Panc1 (cell line): ENCODE measurements at regions not wholly inside any gene's neighbourhood (a gene's known extent, or its start where the extent isn't known, plus 50 kb on each side); places are given as distances from the start of the nearest gene placed in this dataset.

Source experiments
- ATAC-seq: fragments of 200-7000 bp; cut with Tn5 transposase; 2 replicates; pipeline ENCODE4 v1.9.1; 2020; ENCODE audit warnings: mild to moderate bottlenecking, moderate library complexity
- BruUV-seq: library from RNA; stranded (reverse); fragments of 400-500 nt; replicated peaks from 2 replicates; lab custom pipeline; 2021; lab: Mats Ljungman, UMichigan
- CTCF ChIA-PET: fragments of 300-600 bp; sonication (Branson Sonifier 250); formaldehyde crosslinking; loops from one replicate; lab custom pipeline; 2022; ENCODE audit warnings: antibody characterized with exemption; lab: Charles Lee
- POLR2A ChIA-PET: fragments of 300-600 bp; sonication (Branson Sonifier 250); formaldehyde crosslinking; loops from one replicate; lab custom pipeline; 2022; ENCODE audit warnings: antibody characterized with exemption; lab: Charles Lee
- DNase-seq: peaks from one replicate; pipeline ENCODE4 v3.0.0-alpha.2; 2010; ENCODE audit warnings: low read depth, low spot score
- H3K27ac ChIP-seq: 2 replicates; pipeline ENCODE4 v1.5.1; 2011; ENCODE audit warnings: mild to moderate bottlenecking, low read length, inconsistent platforms
- H3K27me3 ChIP-seq: fragments of 200-500 bp; sonication (Bioruptor generic); 2 replicates; pipeline ENCODE4 v1.6.0; 2014; ENCODE audit warnings: low read length, inconsistent platforms; ENCODE audit not compliant: control insufficient read depth, insufficient read depth
- H3K36me3 ChIP-seq: fragments of 200-500 bp; sonication (Bioruptor generic); 2 replicates; pipeline ENCODE4 v1.5.1; 2014; ENCODE audit warnings: inconsistent platforms, mild to moderate bottlenecking, low read length, moderate library complexity; ENCODE audit not compliant: control insufficient read depth, insufficient read depth
- H3K4me1 ChIP-seq: 2 replicates; pipeline ENCODE4 v1.5.1; 2011; ENCODE audit warnings: inconsistent platforms, mild to moderate bottlenecking, low read length, moderate library complexity; ENCODE audit not compliant: control insufficient read depth, insufficient read depth
- H3K4me3 ChIP-seq, 2 experiments: 2 replicates each; pipeline ENCODE4 v1.5.1; 2011 to 2012; ENCODE audit warnings: low read depth in 2 of 2, low read length in 2 of 2, mild to moderate bottlenecking in 2 of 2, inconsistent platforms in 1 of 2, moderate library complexity in 1 of 2
- H3K9me3 ChIP-seq: fragments of 200-500 bp; sonication (Bioruptor generic); 2 replicates; pipeline ENCODE4 v1.5.1; 2014; ENCODE audit warnings: low read depth, mild to moderate bottlenecking, inconsistent platforms, low read length, moderate library complexity; ENCODE audit not compliant: control insufficient read depth, insufficient read depth
- CTCF ChIP-seq: fragments of 450-650 bp; IDR thresholded peaks from 2 replicates; pipeline ENCODE4 v1.5.1; 2017; ENCODE audit warnings: mild to moderate bottlenecking
- POLR2AphosphoS5 ChIP-seq: IDR thresholded peaks from 2 replicates; pipeline ENCODE4 v1.6.1; 2012; ENCODE audit warnings: mild to moderate bottlenecking, low read depth, low read length, moderate library complexity
- SIN3A ChIP-seq: IDR thresholded peaks from 2 replicates; pipeline ENCODE4 v1.6.1; 2012; ENCODE audit warnings: low read depth, mild to moderate bottlenecking, low read length, moderate library complexity, borderline replicate concordance; ENCODE audit not compliant: insufficient read depth
- TCF7L2 ChIP-seq: IDR thresholded peaks from 2 replicates; pipeline ENCODE4 v1.6.1; 2011; ENCODE audit warnings: mild to moderate bottlenecking, low read depth, low read length, inconsistent platforms
- in situ Hi-C: cut with HindIII; loops from 2 replicates; pipeline ENCODE4 v1.10.0; 2016; ENCODE audit warnings: low sequenced_read_pairs, low pct_unique_long_range_greater_than_20kb
- intact Hi-C: fragments of 100-400 bp; cut with micrococcal nuclease; formaldehyde crosslinking; loops from one replicate; pipeline ENCODE4 v1.10.0; 2022; ENCODE audit not compliant: unreplicated experiment
- TF ChIP-seq, protein P1 (sequence below), 2 experiments: IDR thresholded peaks; 2 replicates each; pipeline ENCODE4 v1.6.1; 2011 to 2012; ENCODE audit warnings: low read depth in 2 of 2, control low read depth in 1 of 2, low read length in 1 of 2, mild to moderate bottlenecking in 1 of 2, moderate library complexity in 1 of 2; ENCODE audit not compliant: insufficient read depth in 1 of 2

DNA sequence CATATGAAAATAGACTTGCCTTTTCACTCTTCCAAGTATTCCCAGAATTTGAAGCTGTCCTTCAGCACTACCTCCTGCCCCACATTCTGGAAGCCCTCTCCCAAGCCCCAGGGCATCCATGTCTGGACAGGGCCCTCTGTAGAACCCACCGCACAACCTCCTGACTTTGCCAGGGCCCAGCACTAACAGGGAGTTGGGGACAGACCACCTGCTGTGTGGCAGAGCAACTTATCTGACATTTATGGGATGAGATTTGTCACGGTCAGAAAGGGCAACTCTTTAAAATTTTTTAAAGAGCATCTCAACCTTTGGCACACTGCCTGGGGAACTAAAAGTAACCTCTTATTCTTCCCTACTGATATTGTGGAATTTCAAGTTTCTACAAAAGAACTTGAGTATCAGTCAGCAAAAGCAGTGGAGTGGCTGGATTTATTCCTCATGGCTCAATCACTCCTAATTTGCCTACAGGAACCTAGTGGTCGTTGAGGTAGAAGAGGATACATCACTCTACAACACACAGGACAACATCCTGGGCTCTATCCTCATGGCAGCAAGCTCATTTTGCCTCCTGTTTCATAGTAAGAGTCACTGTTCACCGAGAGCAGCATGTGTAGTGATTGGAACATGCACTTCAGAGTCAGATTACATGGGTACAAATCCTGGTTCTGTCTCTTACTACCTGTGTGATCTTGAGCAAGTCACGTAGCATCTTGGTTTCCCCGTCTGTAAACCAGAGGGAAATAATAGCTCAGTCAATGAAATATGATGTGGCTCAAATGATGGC is 285.3 kb downstream of the ENC1 start:
- Histone ChIP-seq H3K27me3 (no peaks in the 10 kb centered on the region), H3K4me1 (no peaks in the 10 kb centered on the region), H3K36me3 (no peaks in the 10 kb centered on the region), H3K4me3 (no peak overlapping the region), H3K9me3 (no peaks in the 10 kb centered on the region), H3K27ac (no peak overlapping the region)
- TF ChIP-seq POLR2AphosphoS5 = no peak
- TF ChIP-seq SIN3A = no peak
- TF ChIP-seq, protein P1, sequence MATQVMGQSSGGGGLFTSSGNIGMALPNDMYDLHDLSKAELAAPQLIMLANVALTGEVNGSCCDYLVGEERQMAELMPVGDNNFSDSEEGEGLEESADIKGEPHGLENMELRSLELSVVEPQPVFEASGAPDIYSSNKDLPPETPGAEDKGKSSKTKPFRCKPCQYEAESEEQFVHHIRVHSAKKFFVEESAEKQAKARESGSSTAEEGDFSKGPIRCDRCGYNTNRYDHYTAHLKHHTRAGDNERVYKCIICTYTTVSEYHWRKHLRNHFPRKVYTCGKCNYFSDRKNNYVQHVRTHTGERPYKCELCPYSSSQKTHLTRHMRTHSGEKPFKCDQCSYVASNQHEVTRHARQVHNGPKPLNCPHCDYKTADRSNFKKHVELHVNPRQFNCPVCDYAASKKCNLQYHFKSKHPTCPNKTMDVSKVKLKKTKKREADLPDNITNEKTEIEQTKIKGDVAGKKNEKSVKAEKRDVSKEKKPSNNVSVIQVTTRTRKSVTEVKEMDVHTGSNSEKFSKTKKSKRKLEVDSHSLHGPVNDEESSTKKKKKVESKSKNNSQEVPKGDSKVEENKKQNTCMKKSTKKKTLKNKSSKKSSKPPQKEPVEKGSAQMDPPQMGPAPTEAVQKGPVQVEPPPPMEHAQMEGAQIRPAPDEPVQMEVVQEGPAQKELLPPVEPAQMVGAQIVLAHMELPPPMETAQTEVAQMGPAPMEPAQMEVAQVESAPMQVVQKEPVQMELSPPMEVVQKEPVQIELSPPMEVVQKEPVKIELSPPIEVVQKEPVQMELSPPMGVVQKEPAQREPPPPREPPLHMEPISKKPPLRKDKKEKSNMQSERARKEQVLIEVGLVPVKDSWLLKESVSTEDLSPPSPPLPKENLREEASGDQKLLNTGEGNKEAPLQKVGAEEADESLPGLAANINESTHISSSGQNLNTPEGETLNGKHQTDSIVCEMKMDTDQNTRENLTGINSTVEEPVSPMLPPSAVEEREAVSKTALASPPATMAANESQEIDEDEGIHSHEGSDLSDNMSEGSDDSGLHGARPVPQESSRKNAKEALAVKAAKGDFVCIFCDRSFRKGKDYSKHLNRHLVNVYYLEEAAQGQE (IDR thresholded peaks at IDR 0.05; ENCODE audit: insufficient read depth in 1 of 2, low read depth in 2 of 2, low read length in 1 of 2) = no peak
- TF ChIP-seq TCF7L2 = no peak
- no peak for TF ChIP-seq CTCF
- DNase-seq = no peak
- intact Hi-C loops (no loop called here), in situ Hi-C loops (no loop called here)
- POLR2A ChIA-PET = no interaction called here
- CTCF ChIA-PET = no interaction called here
- BruUV-seq = no TSS peak
- ATAC-seq = no peak

DNA sequence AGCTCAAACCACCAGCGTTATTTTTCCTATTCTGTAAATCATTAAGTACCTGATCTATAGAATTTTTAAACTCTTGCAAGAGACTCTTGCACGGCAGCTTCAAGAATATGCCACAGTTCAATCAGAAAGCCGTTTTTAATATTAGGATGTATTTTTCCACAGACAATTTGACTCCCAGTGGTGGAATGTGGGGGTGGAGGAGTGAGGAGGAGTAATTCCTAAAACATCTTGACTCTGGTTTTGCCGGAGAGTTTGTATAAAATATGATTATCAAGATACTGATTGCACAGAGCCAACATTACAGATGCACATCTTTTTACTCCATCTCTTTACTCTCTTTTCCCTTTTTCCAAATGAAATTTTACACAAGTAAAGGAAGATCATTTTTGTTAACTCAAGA is 288.3 kb downstream of the ENC1 start:
- no TSS peak for BruUV-seq
- Histone ChIP-seq H3K4me1 (no peaks in the 10 kb centered on the region), H3K27me3 (no peaks in the 10 kb centered on the region), H3K27ac (no peak overlapping the region), H3K9me3 (no peaks in the 10 kb centered on the region), H3K36me3 (no peaks in the 10 kb centered on the region), H3K4me3 (no peak overlapping the region)
- intact Hi-C loops = no loop called here
- ChIA-PET CTCF (no interaction called here), POLR2A (no interaction called here)
- in situ Hi-C loops = no loop called here
- no peak for ATAC-seq
- no peak for DNase-seq
- TF ChIP-seq, protein P1 (IDR thresholded peaks at IDR 0.05; ENCODE audit: insufficient read depth in 1 of 2, low read depth in 2 of 2, low read length in 1 of 2) = no peak
- TF ChIP-seq POLR2AphosphoS5 = no peak
- no peak for TF ChIP-seq CTCF
- TF ChIP-seq TCF7L2 = no peak
- TF ChIP-seq SIN3A = no peak
